ACHN (cell line): ENCODE measurements at regions not wholly inside any gene's neighbourhood (a gene's known extent, or its start where the extent isn't known, plus 50 kb on each side); places are given as distances from the start of the nearest gene placed in this dataset.

Source experiments
- DNase-seq: peaks from one replicate; pipeline ENCODE4 v3.0.0-alpha.2; 2015
- in situ Hi-C: cut with HindIII; loops from 2 replicates; pipeline ENCODE4 v1.10.0; 2017; ENCODE audit warnings: low sequenced_read_pairs, low pct_ligation_motif_present, low pct_unique_long_range_greater_than_20kb

- in situ Hi-C loops = no loop called here
- DNase-seq = no peak
Measured at GRCh38 chr5:116389601-116390000, 185.0 kb downstream of the SEMA6A start.

- DNase-seq = no peak
- in situ Hi-C loops = no loop called here
Measured at GRCh38 chr5:116388564-116389258, 185.9 kb downstream of the SEMA6A start.

GRCh38 chr5:116387738-116388137 lies 186.9 kb downstream of the SEMA6A start:
- in situ Hi-C loops = no loop called here

GRCh38 chr5:116386633-116387032 lies 188.0 kb downstream of the SEMA6A start:
- in situ Hi-C loops = no loop called here

More at GRCh38 chr5:116387738-116388137, 186.9 kb downstream of the SEMA6A start:
- no peak for DNase-seq

GRCh38 chr5:116382874-116383266 lies 191.8 kb downstream of the SEMA6A start:
- in situ Hi-C loops = no loop called here
- no peak for DNase-seq

More at GRCh38 chr5:116386633-116387032, 188.0 kb downstream of the SEMA6A start:
- DNase-seq = no peak

- no peak for DNase-seq
- in situ Hi-C loops = no loop called here
Measured at GRCh38 chr5:116382032-116382873, 192.4 kb downstream of the SEMA6A start.

GRCh38 chr5:116381201-116381600 lies 193.4 kb downstream of the SEMA6A start:
- in situ Hi-C loops = no loop called here
- DNase-seq = no peak

- in situ Hi-C loops = no loop called here
- no peak for DNase-seq
Measured at GRCh38 chr5:116380621-116381020, 194.0 kb downstream of the SEMA6A start.

GRCh38 chr5:116379306-116379705 lies 195.3 kb downstream of the SEMA6A start:
- DNase-seq = no peak
- in situ Hi-C loops = no loop called here

- in situ Hi-C loops = no loop called here
- no peak for DNase-seq
Measured at GRCh38 chr5:116378777-116379121, 195.9 kb downstream of the SEMA6A start.

GRCh38 chr5:116378007-116378776 lies 196.4 kb downstream of the SEMA6A start:
- no peak for DNase-seq
- in situ Hi-C loops = no loop called here

GRCh38 chr5:116377276-116378006 lies 197.2 kb downstream of the SEMA6A start:
- no peak for DNase-seq
- in situ Hi-C loops = no loop called here

- no peak for DNase-seq
- in situ Hi-C loops = no loop called here
Measured at GRCh38 chr5:116375926-116376325, 198.7 kb downstream of the SEMA6A start.

GRCh38 chr5:116374434-116374852 lies 200.2 kb downstream of the SEMA6A start:
- in situ Hi-C loops = no loop called here
- no peak for DNase-seq

- in situ Hi-C loops = no loop called here
- DNase-seq = no peak
Measured at GRCh38 chr5:116372931-116373597, 201.6 kb downstream of the SEMA6A start.

GRCh38 chr5:116371935-116372334 lies 202.7 kb downstream of the SEMA6A start:
- DNase-seq = no peak
- in situ Hi-C loops = no loop called here

GRCh38 chr5:116371431-116371830 lies 203.2 kb downstream of the SEMA6A start:
- in situ Hi-C loops = no loop called here
- no peak for DNase-seq

- no peak for DNase-seq
- in situ Hi-C loops = no loop called here
Measured at GRCh38 chr5:116370886-116371285, 203.7 kb downstream of the SEMA6A start.
